ENCODE measurements at regions not wholly inside any gene's neighbourhood (a gene's known extent, or its start where the extent isn't known, plus 50 kb on each side); places are given as distances from the start of the nearest gene placed in this dataset.
"Not testable (repeated sequence)": the region's sequence is repeated elsewhere in the genome, so short reads cannot be mapped to it uniquely, and the experiment has no call there.

DNA sequence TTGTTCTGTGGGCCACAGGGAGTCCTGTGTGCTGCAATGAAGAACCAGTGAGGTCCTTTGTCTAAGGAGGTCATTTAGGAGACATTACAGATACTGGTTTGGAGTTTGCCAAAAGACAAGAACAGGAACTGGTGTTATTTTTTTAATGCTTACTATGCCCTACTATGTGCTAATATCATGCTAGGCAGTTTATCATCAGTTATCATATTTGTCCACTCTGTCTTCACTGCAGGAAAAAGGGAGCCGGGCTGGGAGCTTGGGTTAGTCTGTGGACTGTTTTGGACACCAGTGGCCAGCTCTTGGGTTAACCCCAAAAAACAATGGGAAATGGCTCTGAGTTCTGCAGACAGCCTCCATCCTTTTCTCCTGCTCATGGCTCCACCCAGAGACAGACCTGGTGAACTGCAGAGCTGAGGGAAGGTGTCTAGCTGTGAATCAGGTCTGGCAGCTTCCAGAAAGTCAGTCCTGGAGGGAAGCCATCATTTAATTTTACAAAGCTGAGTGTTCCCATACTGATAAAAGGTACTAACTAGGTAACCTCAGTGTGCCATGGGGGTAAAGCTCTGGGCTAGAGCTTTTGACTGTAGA is 101.2 kb upstream of the ZNF746 start:
- no peak for TF ChIP-seq CTCF (IDR thresholded peaks at IDR 0.05)
- ATAC-seq (ENCODE audit: low FRiP score) = no peak
- no peak for DNase-seq (ENCODE audit: low spot score)

GRCh38 chr7:149597789-149598188 is 100.2 kb upstream of the ZNF746 start:
- DNase-seq (ENCODE audit: low spot score); ATAC-seq (ENCODE audit: low FRiP score): not testable (repeated sequence)

- TF ChIP-seq CTCF (IDR thresholded peaks at IDR 0.05) = no peak
- no peak for DNase-seq (ENCODE audit: low spot score)
- ATAC-seq (ENCODE audit: low FRiP score) = no peak
These were observed 97.9 kb upstream of the ZNF746 start for GRCh38 chr7:149595541-149595940.

GRCh38 chr7:149595078-149595477 is 97.5 kb upstream of the ZNF746 start:
- no peak for ATAC-seq (ENCODE audit: low FRiP score)
- DNase-seq (ENCODE audit: low spot score) = no peak
- no peak for TF ChIP-seq CTCF (IDR thresholded peaks at IDR 0.05)

- ATAC-seq (ENCODE audit: low FRiP score) (no peak), DNase-seq (ENCODE audit: low spot score) (no peak)
These were observed 91.3 kb upstream of the ZNF746 start for GRCh38 chr7:149588930-149589329.

DNA sequence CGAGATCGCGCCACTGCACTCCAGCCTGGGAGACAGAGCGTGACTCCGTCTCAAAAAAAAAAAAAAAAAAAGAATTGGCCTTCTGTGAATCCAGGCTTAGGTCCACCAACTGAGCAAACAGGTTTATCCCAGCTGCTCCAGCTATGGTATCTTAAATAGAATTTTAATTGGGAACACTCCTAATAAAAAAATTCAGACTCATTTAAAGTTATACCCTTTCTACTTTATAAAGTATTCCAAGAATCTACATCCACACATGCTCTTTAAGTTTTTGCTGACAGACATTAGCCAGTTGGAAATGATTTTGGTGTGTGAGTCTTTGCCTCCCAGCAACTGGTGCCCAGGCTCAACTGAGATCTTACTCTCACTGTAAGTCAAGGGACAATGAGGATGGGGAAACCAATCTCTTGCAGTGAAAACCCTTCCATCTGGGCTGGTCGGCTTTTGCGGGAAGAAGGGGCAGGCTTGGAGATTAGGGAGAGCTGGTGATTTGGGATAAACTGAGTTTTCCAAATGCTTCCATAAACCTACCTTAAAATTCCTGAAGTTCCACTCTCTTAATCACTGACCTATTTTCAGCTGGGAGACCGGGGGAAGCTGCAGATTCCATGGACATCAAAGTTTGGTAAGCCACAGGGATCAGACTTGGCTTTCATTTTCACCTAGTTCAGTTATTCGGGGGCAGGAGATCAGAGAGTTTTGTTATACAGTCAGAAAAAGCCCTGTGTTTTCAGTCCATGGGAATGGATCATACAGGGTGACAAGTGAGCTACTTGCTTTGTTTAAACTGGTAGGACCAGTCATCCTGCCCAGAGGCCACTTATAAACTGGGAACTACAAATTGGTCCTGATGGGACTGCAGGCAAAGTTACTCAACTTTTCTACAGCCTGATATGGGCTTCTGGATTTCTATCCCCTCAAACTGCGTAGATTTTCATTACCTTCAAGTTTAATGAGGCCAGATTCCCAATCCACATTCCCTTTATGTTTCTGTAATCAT is 89.3 kb upstream of the ZNF746 start:
- DNase-seq (ENCODE audit: low spot score) = no peak
- TF ChIP-seq CTCF (IDR thresholded peaks at IDR 0.05) = no peak
- ATAC-seq (ENCODE audit: low FRiP score) = no peak

More at GRCh38 chr7:149588930-149589329, 91.3 kb upstream of the ZNF746 start:
- no peak for TF ChIP-seq CTCF (IDR thresholded peaks at IDR 0.05)

GRCh38 chr7:149584530-149584929 is 86.9 kb upstream of the ZNF746 start:
- ATAC-seq (ENCODE audit: low FRiP score) (no peak), DNase-seq (ENCODE audit: low spot score) (no peak)
- no peak for TF ChIP-seq CTCF (IDR thresholded peaks at IDR 0.05)
